ENCODE measurements at regions not wholly inside any gene's neighbourhood (a gene's known extent, or its start where the extent isn't known, plus 50 kb on each side); places are given as distances from the start of the nearest gene placed in this dataset.

GRCh38 chr11:45063669-45064068, 82.8 kb upstream of the PRDM11 start:
- no peak for DNase-seq

GRCh38 chr11:45067966-45068365, 78.5 kb upstream of the PRDM11 start:
- no peak for DNase-seq

GRCh38 chr11:45071232-45071631, 75.2 kb upstream of the PRDM11 start:
- DNase-seq = no peak

- no peak for DNase-seq
These were observed 72.7 kb upstream of the PRDM11 start for GRCh38 chr11:45073685-45074141.

GRCh38 chr11:45075519-45075918, 70.9 kb upstream of the PRDM11 start:
- DNase-seq = no peak

- DNase-seq = no peak
These were observed 70.5 kb upstream of the PRDM11 start for GRCh38 chr11:45075952-45076351.

- DNase-seq = no peak
These were observed 69.7 kb upstream of the PRDM11 start for GRCh38 chr11:45076761-45077160.

GRCh38 chr11:45078236-45079074, 68.0 kb upstream of the PRDM11 start:
- DNase-seq = no peak

- DNase-seq = no peak
These were observed 67.4 kb upstream of the PRDM11 start for GRCh38 chr11:45079075-45079444.

- DNase-seq = no peak
These were observed 66.9 kb upstream of the PRDM11 start for GRCh38 chr11:45079567-45079942.

- no peak for DNase-seq
These were observed 66.3 kb upstream of the PRDM11 start for GRCh38 chr11:45079943-45080719.

GRCh38 chr11:45082744-45083543, 63.5 kb upstream of the PRDM11 start:
- DNase-seq = no peak

- no peak for DNase-seq
These were observed 62.8 kb upstream of the PRDM11 start for GRCh38 chr11:45083544-45084087.

- no peak for DNase-seq
These were observed 60.6 kb upstream of the PRDM11 start for GRCh38 chr11:45085646-45086501.

GRCh38 chr11:45086526-45086925, 59.9 kb upstream of the PRDM11 start:
- DNase-seq = no peak

- DNase-seq = peak; percentile 59
These were observed 59.1 kb upstream of the PRDM11 start for GRCh38 chr11:45087086-45087899.

- no peak for DNase-seq
These were observed 58.6 kb upstream of the PRDM11 start for GRCh38 chr11:45087900-45088160.

GRCh38 chr11:45089251-45089650, 57.2 kb upstream of the PRDM11 start:
- peak; percentile 95 for DNase-seq

GRCh38 chr11:45089676-45090499, 56.6 kb upstream of the PRDM11 start:
- peak; percentile 75 for DNase-seq

GRCh38 chr11:45090607-45091006, 55.8 kb upstream of the PRDM11 start:
- no peak for DNase-seq
